ENCODE measurements at regions not wholly inside any gene's neighbourhood (a gene's known extent, or its start where the extent isn't known, plus 50 kb on each side); places are given as distances from the start of the nearest gene placed in this dataset.
A peak's percentile ranks its signal among the peaks of the same experiment; 100 is the strongest.
"Not testable (repeated sequence)": the region's sequence is repeated elsewhere in the genome, so short reads cannot be mapped to it uniquely, and the experiment has no call there.

- in situ Hi-C loops (cut with HindIII; ENCODE audit: low sequenced_read_pairs): not testable (repeated sequence)
- H3K4me3 ChIP-seq (ENCODE audit: low read depth, low read length): peak overlapping the region; percentile 79
Measured at GRCh38 chr17:45585037-45585733, 94.7 kb upstream of the PLEKHM1 start.

GRCh38 chr17:45585794-45586650, 95.5 kb upstream of the PLEKHM1 start:
- peak overlapping the region; percentile 79 for H3K4me3 ChIP-seq (ENCODE audit: low read depth, low read length)
- in situ Hi-C loops (cut with HindIII; ENCODE audit: low sequenced_read_pairs); DNase-seq (ENCODE audit: low read depth): not testable (repeated sequence)

More at GRCh38 chr17:45585037-45585733, 94.7 kb upstream of the PLEKHM1 start:
- peak; percentile 51 for TF ChIP-seq CTCF (IDR thresholded peaks at IDR 0.05; ENCODE audit: low read depth, low read length, missing control alignments)
- DNase-seq (ENCODE audit: low read depth): peak; percentile 57

- DNase-seq (ENCODE audit: low read depth); in situ Hi-C loops (cut with HindIII; ENCODE audit: low sequenced_read_pairs); H3K4me3 ChIP-seq (ENCODE audit: low read depth, low read length): not testable (repeated sequence)
Measured at GRCh38 chr17:45586651-45586934, 96.1 kb upstream of the PLEKHM1 start.

GRCh38 chr17:45592433-45592923, 102.0 kb upstream of the PLEKHM1 start:
- peak; percentile 59 for TF ChIP-seq CTCF (IDR thresholded peaks at IDR 0.05; ENCODE audit: low read depth, low read length, missing control alignments)
- H3K4me3 ChIP-seq (ENCODE audit: low read depth, low read length); in situ Hi-C loops (cut with HindIII; ENCODE audit: low sequenced_read_pairs); DNase-seq (ENCODE audit: low read depth): not testable (repeated sequence)

GRCh38 chr17:45596347-45596746, 105.8 kb upstream of the PLEKHM1 start:
- in situ Hi-C loops (cut with HindIII; ENCODE audit: low sequenced_read_pairs); H3K4me3 ChIP-seq (ENCODE audit: low read depth, low read length); DNase-seq (ENCODE audit: low read depth): not testable (repeated sequence)

- in situ Hi-C loops (cut with HindIII; ENCODE audit: low sequenced_read_pairs); H3K4me3 ChIP-seq (ENCODE audit: low read depth, low read length); DNase-seq (ENCODE audit: low read depth): not testable (repeated sequence)
Measured at GRCh38 chr17:45600052-45601012, 109.8 kb upstream of the PLEKHM1 start.

GRCh38 chr17:45601013-45601412, 110.5 kb upstream of the PLEKHM1 start:
- DNase-seq (ENCODE audit: low read depth); H3K4me3 ChIP-seq (ENCODE audit: low read depth, low read length); in situ Hi-C loops (cut with HindIII; ENCODE audit: low sequenced_read_pairs): not testable (repeated sequence)

- H3K4me3 ChIP-seq (ENCODE audit: low read depth, low read length); DNase-seq (ENCODE audit: low read depth); in situ Hi-C loops (cut with HindIII; ENCODE audit: low sequenced_read_pairs): not testable (repeated sequence)
Measured at GRCh38 chr17:45601605-45602539, 111.4 kb upstream of the PLEKHM1 start.

GRCh38 chr17:45605751-45606150, 115.2 kb upstream of the PLEKHM1 start:
- DNase-seq (ENCODE audit: low read depth); in situ Hi-C loops (cut with HindIII; ENCODE audit: low sequenced_read_pairs); H3K4me3 ChIP-seq (ENCODE audit: low read depth, low read length): not testable (repeated sequence)

- DNase-seq (ENCODE audit: low read depth); in situ Hi-C loops (cut with HindIII; ENCODE audit: low sequenced_read_pairs): not testable (repeated sequence)
- peak overlapping the region; percentile 42 for H3K4me3 ChIP-seq (ENCODE audit: low read depth, low read length)
Measured at GRCh38 chr17:45619984-45620405, 129.5 kb upstream of the PLEKHM1 start.

GRCh38 chr17:45620468-45620867, 129.9 kb upstream of the PLEKHM1 start:
- DNase-seq (ENCODE audit: low read depth); in situ Hi-C loops (cut with HindIII; ENCODE audit: low sequenced_read_pairs): not testable (repeated sequence)
- peak overlapping the region; percentile 42 for H3K4me3 ChIP-seq (ENCODE audit: low read depth, low read length)

GRCh38 chr17:45621087-45621486, 130.6 kb upstream of the PLEKHM1 start:
- in situ Hi-C loops (cut with HindIII; ENCODE audit: low sequenced_read_pairs); DNase-seq (ENCODE audit: low read depth); H3K4me3 ChIP-seq (ENCODE audit: low read depth, low read length): not testable (repeated sequence)

- H3K4me3 ChIP-seq (ENCODE audit: low read depth, low read length); in situ Hi-C loops (cut with HindIII; ENCODE audit: low sequenced_read_pairs); DNase-seq (ENCODE audit: low read depth): not testable (repeated sequence)
Measured at GRCh38 chr17:45622295-45622694, 131.8 kb upstream of the PLEKHM1 start.
